ENCODE measurements at regions not wholly inside any gene's neighbourhood (a gene's known extent, or its start where the extent isn't known, plus 50 kb on each side); places are given as distances from the start of the nearest gene placed in this dataset.
"Not testable (repeated sequence)": the region's sequence is repeated elsewhere in the genome, so short reads cannot be mapped to it uniquely, and the experiment has no call there.

GRCh38 chr1:234848972-234849649 lies 239.1 kb upstream of the IRF2BP2 start:
- Mint-ChIP-seq H3K4me1 (peaks cover 21% of the 10 kb centered on the region), H3K9me3 (peaks cover 9% of the 10 kb centered on the region), H3K4me3 (no peak overlapping the region), H3K27me3 (ENCODE audit: insufficient read depth, low read depth) (peaks cover 5% of the 10 kb centered on the region), H3K36me3 (no peaks in the 10 kb centered on the region), H3K27ac (no peak overlapping the region)
- Histone ChIP-seq H2AFZ (replicated peaks) (no peak overlapping the region), H3K9ac (no peak overlapping the region), H3F3A (ENCODE audit: low read depth) (no peaks in the 10 kb centered on the region), H4K20me1 (ENCODE audit: low read depth) (no peaks in the 10 kb centered on the region), H3K79me2 (ENCODE audit: low read depth) (no peaks in the 10 kb centered on the region), H3K4me1 (no peaks in the 10 kb centered on the region), H3K9me3 (ENCODE audit: low read depth) (no peaks in the 10 kb centered on the region), H3K4me2 (no peak overlapping the region), H3K27me3 (no peaks in the 10 kb centered on the region), H3K27ac (no peak overlapping the region), H3K36me3 (no peaks in the 10 kb centered on the region), H3K4me3 (no peak overlapping the region)
- no peak for DNase-seq (ENCODE audit: low spot score)
- TF ChIP-seq EZH2phosphoT487 (IDR thresholded peaks at IDR 0.05) (no peak), EZH2 (IDR thresholded peaks at IDR 0.05) (no peak)
- TF ChIP-seq, protein P1, sequence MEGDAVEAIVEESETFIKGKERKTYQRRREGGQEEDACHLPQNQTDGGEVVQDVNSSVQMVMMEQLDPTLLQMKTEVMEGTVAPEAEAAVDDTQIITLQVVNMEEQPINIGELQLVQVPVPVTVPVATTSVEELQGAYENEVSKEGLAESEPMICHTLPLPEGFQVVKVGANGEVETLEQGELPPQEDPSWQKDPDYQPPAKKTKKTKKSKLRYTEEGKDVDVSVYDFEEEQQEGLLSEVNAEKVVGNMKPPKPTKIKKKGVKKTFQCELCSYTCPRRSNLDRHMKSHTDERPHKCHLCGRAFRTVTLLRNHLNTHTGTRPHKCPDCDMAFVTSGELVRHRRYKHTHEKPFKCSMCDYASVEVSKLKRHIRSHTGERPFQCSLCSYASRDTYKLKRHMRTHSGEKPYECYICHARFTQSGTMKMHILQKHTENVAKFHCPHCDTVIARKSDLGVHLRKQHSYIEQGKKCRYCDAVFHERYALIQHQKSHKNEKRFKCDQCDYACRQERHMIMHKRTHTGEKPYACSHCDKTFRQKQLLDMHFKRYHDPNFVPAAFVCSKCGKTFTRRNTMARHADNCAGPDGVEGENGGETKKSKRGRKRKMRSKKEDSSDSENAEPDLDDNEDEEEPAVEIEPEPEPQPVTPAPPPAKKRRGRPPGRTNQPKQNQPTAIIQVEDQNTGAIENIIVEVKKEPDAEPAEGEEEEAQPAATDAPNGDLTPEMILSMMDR (IDR thresholded peaks at IDR 0.05), result no peak

DNA sequence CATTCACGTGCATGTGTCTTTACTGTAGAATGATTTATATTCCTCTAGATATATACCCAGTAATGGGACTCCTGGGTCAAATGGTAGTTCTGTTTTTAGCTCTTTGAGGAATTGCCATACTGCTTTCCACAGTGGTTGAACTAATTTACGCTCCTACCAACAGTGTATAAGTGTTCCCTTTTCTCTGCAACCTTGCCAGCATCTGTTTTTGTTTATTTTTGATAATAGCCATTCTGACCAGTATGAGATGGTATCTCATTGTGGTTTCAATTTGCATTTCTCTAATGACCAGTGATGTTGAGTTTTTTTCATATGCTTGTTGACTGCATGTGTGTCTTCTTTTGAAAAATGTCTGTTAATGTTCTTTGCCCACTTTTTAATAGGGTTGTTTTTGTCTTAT lies 236.8 kb upstream of the IRF2BP2 start:
- not testable (repeated sequence) for H3K9me3 ChIP-seq (ENCODE audit: low read depth); H4K20me1 ChIP-seq (ENCODE audit: low read depth); H3K36me3 Mint-ChIP-seq; H3F3A ChIP-seq (ENCODE audit: low read depth); H3K4me3 Mint-ChIP-seq; H3K27me3 Mint-ChIP-seq (ENCODE audit: insufficient read depth, low read depth); H3K27ac ChIP-seq; H2AFZ ChIP-seq (replicated peaks); H3K4me2 ChIP-seq; H3K27me3 ChIP-seq; H3K9me3 Mint-ChIP-seq; H3K36me3 ChIP-seq; H3K27ac Mint-ChIP-seq; H3K4me3 ChIP-seq; H3K79me2 ChIP-seq (ENCODE audit: low read depth); H3K4me1 ChIP-seq; DNase-seq (ENCODE audit: low spot score); H3K9ac ChIP-seq
- peaks cover 14% of the 10 kb centered on the region for H3K4me1 Mint-ChIP-seq

GRCh38 chr1:234845836-234846235 lies 235.9 kb upstream of the IRF2BP2 start:
- Mint-ChIP-seq H3K27ac (no peak overlapping the region), H3K36me3 (no peaks in the 10 kb centered on the region), H3K4me3 (no peak overlapping the region), H3K9me3 (peaks cover 10% of the 10 kb centered on the region), H3K4me1 (peaks cover 14% of the 10 kb centered on the region), H3K27me3 (ENCODE audit: insufficient read depth, low read depth) (peaks cover 1% of the 10 kb centered on the region)
- no peaks in the 10 kb centered on the region for H4K20me1 ChIP-seq (ENCODE audit: low read depth)
- TF ChIP-seq EZH2phosphoT487 (IDR thresholded peaks at IDR 0.05) (no peak), EZH2 (IDR thresholded peaks at IDR 0.05) (no peak)
- TF ChIP-seq, protein P1 (IDR thresholded peaks at IDR 0.05), result no peak
- H3K27ac ChIP-seq, result no peak overlapping the region
- no peak overlapping the region for H3K9ac ChIP-seq
- no peaks in the 10 kb centered on the region for H3K79me2 ChIP-seq (ENCODE audit: low read depth)
- H3K4me2 ChIP-seq, result no peak overlapping the region
- H2AFZ ChIP-seq (replicated peaks), result no peak overlapping the region
- no peaks in the 10 kb centered on the region for H3K4me1 ChIP-seq
- no peak for DNase-seq (ENCODE audit: low spot score)
- H3K4me3 ChIP-seq, result no peak overlapping the region
- H3K27me3 ChIP-seq, result no peaks in the 10 kb centered on the region
- no peaks in the 10 kb centered on the region for H3F3A ChIP-seq (ENCODE audit: low read depth)
- H3K36me3 ChIP-seq, result no peaks in the 10 kb centered on the region
- H3K9me3 ChIP-seq (ENCODE audit: low read depth), result no peaks in the 10 kb centered on the region

- Mint-ChIP-seq H3K4me3 (no peak overlapping the region), H3K27ac (no peak overlapping the region), H3K9me3 (peaks cover 14% of the 10 kb centered on the region), H3K36me3 (no peaks in the 10 kb centered on the region), H3K27me3 (ENCODE audit: insufficient read depth, low read depth) (peaks cover 5% of the 10 kb centered on the region), H3K4me1 (peaks cover 14% of the 10 kb centered on the region)
- no peaks in the 10 kb centered on the region for H3K36me3 ChIP-seq
- no peaks in the 10 kb centered on the region for H3K27me3 ChIP-seq
- no peak for TF ChIP-seq EZH2 (IDR thresholded peaks at IDR 0.05)
- no peak for TF ChIP-seq EZH2phosphoT487 (IDR thresholded peaks at IDR 0.05)
- TF ChIP-seq, protein P1 (IDR thresholded peaks at IDR 0.05), result no peak
- no peaks in the 10 kb centered on the region for H3K79me2 ChIP-seq (ENCODE audit: low read depth)
- no peaks in the 10 kb centered on the region for H3K4me1 ChIP-seq
- no peak overlapping the region for H3K4me2 ChIP-seq
- H3K9me3 ChIP-seq (ENCODE audit: low read depth), result peaks cover under 1% of the 10 kb centered on the region
- H3K9ac ChIP-seq, result no peak overlapping the region
- H3F3A ChIP-seq (ENCODE audit: low read depth), result no peaks in the 10 kb centered on the region
- H3K27ac ChIP-seq, result no peak overlapping the region
- no peak overlapping the region for H2AFZ ChIP-seq (replicated peaks)
- no peak for DNase-seq (ENCODE audit: low spot score)
- no peak overlapping the region for H3K4me3 ChIP-seq
- H4K20me1 ChIP-seq (ENCODE audit: low read depth), result no peaks in the 10 kb centered on the region
These were observed 235.2 kb upstream of the IRF2BP2 start for GRCh38 chr1:234845097-234845660.

Measured in neural progenitor cell (in vitro differentiated cells).